HG03064 (cell line): ENCODE measurements at regions not wholly inside any gene's neighbourhood (a gene's known extent, or its start where the extent isn't known, plus 50 kb on each side); places are given as distances from the start of the nearest gene placed in this dataset.

Source experiments
- ATAC-seq: cut with Tn5 transposase; IDR thresholded peaks from one replicate; pipeline ENCODE4 v1.9.1; 2021; ENCODE audit warnings: low read depth; ENCODE audit not compliant: unreplicated experiment

- no peak for ATAC-seq
Observed at GRCh38 chr6:165737396-165737795, 74.4 kb upstream of the PDE10A start.

- no peak for ATAC-seq
Observed at GRCh38 chr6:165735065-165735464, 72.0 kb upstream of the PDE10A start.

GRCh38 chr6:165733489-165733791 lies 70.4 kb upstream of the PDE10A start:
- no peak for ATAC-seq

- ATAC-seq = no peak
Observed at GRCh38 chr6:165732696-165733488, 69.9 kb upstream of the PDE10A start.

- ATAC-seq = no peak
Observed at GRCh38 chr6:165729307-165729936, 66.4 kb upstream of the PDE10A start.

GRCh38 chr6:165728216-165728615 lies 65.2 kb upstream of the PDE10A start:
- no peak for ATAC-seq

- ATAC-seq = no peak
Observed at GRCh38 chr6:165726965-165727381, 63.9 kb upstream of the PDE10A start.

GRCh38 chr6:165726290-165726875 lies 63.3 kb upstream of the PDE10A start:
- no peak for ATAC-seq

GRCh38 chr6:165725201-165725600 lies 62.2 kb upstream of the PDE10A start:
- ATAC-seq = no peak

GRCh38 chr6:165723326-165723725 lies 60.3 kb upstream of the PDE10A start:
- ATAC-seq = no peak

GRCh38 chr6:165722022-165722421 lies 59.0 kb upstream of the PDE10A start:
- no peak for ATAC-seq

- no peak for ATAC-seq
Observed at GRCh38 chr6:165721356-165721755, 58.3 kb upstream of the PDE10A start.

GRCh38 chr6:165718491-165718891 lies 55.5 kb upstream of the PDE10A start:
- ATAC-seq = no peak

GRCh38 chr6:165717732-165718465 lies 54.9 kb upstream of the PDE10A start:
- ATAC-seq = no peak

- no peak for ATAC-seq
Observed at GRCh38 chr6:165716886-165717285, 53.8 kb upstream of the PDE10A start.

- ATAC-seq = no peak
Observed at GRCh38 chr6:165715428-165715827, 52.4 kb upstream of the PDE10A start.

GRCh38 chr6:165714907-165715306 lies 51.9 kb upstream of the PDE10A start:
- ATAC-seq = no peak

- ATAC-seq = no peak
Observed at GRCh38 chr6:165713845-165714466, 50.9 kb upstream of the PDE10A start.
